ENCODE measurements at regions not wholly inside any gene's neighbourhood (a gene's known extent, or its start where the extent isn't known, plus 50 kb on each side); places are given as distances from the start of the nearest gene placed in this dataset.
A peak's percentile ranks its signal among the peaks of the same experiment; 100 is the strongest.
"Not testable (repeated sequence)": the region's sequence is repeated elsewhere in the genome, so short reads cannot be mapped to it uniquely, and the experiment has no call there.

- not testable (repeated sequence) for DNase-seq (ENCODE audit: low spot score)
These were observed 365.9 kb upstream of the NPAP1 start for GRCh38 chr15:24309700-24310099.

GRCh38 chr15:24311692-24312091 is 363.9 kb upstream of the NPAP1 start:
- not testable (repeated sequence) for DNase-seq (ENCODE audit: low spot score)

- not testable (repeated sequence) for DNase-seq (ENCODE audit: low spot score)
These were observed 359.2 kb upstream of the NPAP1 start for GRCh38 chr15:24316326-24316725.

- no peak for DNase-seq (ENCODE audit: low spot score)
These were observed 356.6 kb upstream of the NPAP1 start for GRCh38 chr15:24318981-24319380.

DNA sequence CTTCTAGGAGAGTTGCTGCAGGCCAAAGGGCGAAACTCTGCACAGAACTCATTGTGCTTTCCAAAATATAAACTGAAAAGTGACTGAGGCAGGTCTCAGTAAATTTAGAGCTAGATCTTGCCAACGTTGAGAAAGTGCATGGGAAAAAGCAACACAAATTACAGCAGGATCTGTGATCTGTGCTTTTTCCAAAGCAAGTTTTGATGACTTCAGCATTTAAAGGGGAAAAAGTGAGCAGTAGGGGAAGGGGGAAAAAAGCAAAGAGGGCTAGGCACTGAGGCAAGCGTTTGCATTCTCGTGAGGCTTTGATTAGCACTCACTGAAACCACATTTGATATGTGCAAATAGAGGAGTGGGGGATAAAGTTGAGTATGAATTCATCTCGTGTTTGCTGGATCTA is 351.5 kb upstream of the NPAP1 start:
- not testable (repeated sequence) for DNase-seq (ENCODE audit: low spot score)

GRCh38 chr15:24326513-24326912 is 349.1 kb upstream of the NPAP1 start:
- peak; percentile 42 for DNase-seq (ENCODE audit: low spot score)

GRCh38 chr15:24331964-24332363 is 343.6 kb upstream of the NPAP1 start:
- not testable (repeated sequence) for DNase-seq (ENCODE audit: low spot score)

GRCh38 chr15:24341876-24342275 is 333.7 kb upstream of the NPAP1 start:
- DNase-seq (ENCODE audit: low spot score) = not testable (repeated sequence)

- DNase-seq (ENCODE audit: low spot score) = not testable (repeated sequence)
These were observed 322.8 kb upstream of the NPAP1 start for GRCh38 chr15:24352777-24353176.

- DNase-seq (ENCODE audit: low spot score) = not testable (repeated sequence)
These were observed 294.5 kb upstream of the NPAP1 start for GRCh38 chr15:24381103-24381502.

- DNase-seq (ENCODE audit: low spot score) = not testable (repeated sequence)
These were observed 290.3 kb upstream of the NPAP1 start for GRCh38 chr15:24385258-24385657.

- DNase-seq (ENCODE audit: low spot score) = no peak
These were observed 281.3 kb upstream of the NPAP1 start for GRCh38 chr15:24394303-24394702.

GRCh38 chr15:24412649-24413048 is 262.9 kb upstream of the NPAP1 start:
- DNase-seq (ENCODE audit: low spot score) = not testable (repeated sequence)

GRCh38 chr15:24426286-24427054 is 249.1 kb upstream of the NPAP1 start:
- not testable (repeated sequence) for DNase-seq (ENCODE audit: low spot score)

GRCh38 chr15:24427055-24427400 is 248.5 kb upstream of the NPAP1 start:
- not testable (repeated sequence) for DNase-seq (ENCODE audit: low spot score)

DNA sequence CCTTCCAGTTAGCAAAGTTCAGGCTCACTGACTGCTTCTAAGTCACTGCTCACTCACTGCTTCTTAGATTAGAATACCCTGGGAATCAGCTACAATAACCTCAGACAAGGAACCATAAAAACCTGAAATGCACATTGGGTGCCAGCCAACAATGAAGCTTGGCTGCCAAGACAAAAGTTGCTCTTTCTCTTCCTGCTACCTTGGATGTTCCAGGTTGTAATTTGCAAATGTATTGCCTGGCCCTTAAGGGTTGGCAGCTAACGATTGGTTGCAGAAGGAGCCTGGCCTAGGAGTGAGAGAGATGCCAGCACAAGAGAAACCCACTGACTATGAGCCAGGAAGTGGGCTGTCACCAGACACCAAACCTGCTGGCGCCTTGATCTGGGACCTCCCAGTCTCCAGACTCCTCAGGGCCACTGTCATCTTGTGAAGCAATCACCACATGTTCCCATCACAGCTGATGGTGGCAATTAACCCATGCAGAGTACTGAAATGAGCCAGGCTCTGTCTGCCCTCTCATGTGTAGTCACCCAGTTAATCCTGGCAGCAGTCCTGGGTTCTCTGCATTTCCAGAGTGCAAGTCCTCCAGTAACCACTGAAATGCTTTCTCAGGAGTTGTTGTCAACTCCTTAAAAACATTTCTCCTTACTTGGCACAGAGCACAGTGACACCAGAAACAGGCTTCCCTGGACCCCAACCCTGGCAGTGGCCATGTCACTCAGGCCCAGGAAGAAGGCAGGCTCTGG is 240.3 kb upstream of the NPAP1 start:
- DNase-seq (ENCODE audit: low spot score) = not testable (repeated sequence)

DNA sequence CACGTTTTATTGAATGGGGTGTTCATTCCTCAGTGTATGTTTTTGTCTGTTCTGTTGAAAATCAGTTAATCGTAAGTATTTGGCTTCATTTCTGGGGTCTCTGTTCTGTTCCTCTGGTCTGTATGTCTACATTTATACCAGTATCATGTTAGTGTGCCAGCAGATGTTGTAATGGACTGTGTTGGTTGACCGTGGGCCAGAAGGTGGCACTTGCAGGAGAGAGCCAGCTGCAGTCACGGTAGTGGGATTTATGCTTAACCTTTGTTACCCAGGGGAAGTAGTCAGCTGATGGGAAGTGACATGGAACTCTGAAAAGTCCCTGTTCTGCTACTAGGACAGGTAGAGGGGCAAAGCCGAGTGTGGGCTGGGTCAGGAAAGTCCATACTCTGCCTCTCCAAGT is 238.3 kb upstream of the NPAP1 start:
- not testable (repeated sequence) for DNase-seq (ENCODE audit: low spot score)

DNA sequence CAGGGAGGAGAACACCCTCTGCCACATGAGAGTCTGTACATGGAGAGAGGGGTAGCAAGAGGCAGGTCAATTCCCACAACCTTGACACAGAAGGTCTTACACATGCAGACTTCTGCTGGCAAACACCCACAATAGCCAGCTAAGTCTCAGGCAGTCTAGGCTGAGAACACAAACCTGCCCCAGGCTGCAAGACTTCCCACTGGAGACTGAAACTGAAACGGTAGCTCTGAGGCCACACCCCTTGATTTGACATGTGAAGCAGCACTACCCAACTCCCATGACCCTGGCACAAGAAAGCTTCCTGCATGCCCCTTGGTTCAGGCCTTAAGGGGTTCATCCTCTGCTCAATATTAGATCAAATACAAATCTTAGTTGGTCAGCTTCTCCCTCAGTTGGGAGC is 237.8 kb upstream of the NPAP1 start:
- DNase-seq (ENCODE audit: low spot score) = not testable (repeated sequence)

DNA sequence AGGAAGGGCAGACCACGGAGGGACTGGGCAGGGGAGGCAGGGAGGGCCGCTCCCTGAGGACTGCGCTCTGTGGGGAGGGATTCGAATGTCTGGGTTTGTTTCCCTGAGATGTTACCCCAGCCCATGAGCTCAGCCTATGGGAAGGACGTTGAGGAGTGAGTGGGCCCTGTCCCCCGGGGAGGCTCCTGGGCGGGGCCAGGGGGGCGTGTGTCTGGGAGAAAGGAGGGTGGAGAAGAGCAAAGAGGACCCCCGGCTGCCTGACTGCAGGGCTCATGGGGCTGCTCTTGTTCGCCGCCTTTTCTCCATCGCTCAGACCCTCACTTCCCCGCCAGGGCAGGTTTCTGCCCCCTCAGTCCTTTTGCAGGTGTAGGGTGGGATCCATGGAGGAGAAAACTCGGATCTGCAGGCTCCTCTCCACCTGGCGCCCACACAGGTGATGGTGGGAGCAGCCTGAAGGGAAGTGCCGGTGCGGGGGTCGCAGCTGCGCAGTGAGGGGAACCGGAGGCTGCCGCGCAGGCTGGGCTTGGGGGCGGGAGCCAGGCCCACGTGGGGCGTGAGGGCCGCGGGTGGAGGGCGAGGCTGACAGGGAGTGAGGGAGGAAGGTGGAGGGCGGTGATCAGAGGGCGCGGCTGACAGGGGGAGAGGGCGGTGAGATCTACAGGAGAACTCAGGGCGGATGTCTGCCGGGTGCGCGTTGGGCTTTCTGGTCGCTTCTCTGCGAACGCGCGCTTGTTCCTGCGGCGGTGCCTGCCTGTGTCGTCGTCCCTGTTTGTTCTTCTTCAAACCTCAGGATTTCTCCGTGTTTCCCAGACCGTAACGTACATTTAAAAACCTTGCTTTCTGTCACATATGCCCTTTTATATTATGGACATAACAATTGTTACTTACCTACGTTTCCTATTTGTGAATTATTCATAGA is 198.2 kb upstream of the NPAP1 start:
- not testable (repeated sequence) for DNase-seq (ENCODE audit: low spot score)

- peak; percentile 31 for DNase-seq (ENCODE audit: low spot score)
These were observed 189.5 kb upstream of the NPAP1 start for GRCh38 chr15:24485885-24486567.

GRCh38 chr15:24488164-24488907 is 187.2 kb upstream of the NPAP1 start:
- DNase-seq (ENCODE audit: low spot score) = not testable (repeated sequence)
